ENCODE measurements at regions not wholly inside any gene's neighbourhood (a gene's known extent, or its start where the extent isn't known, plus 50 kb on each side); places are given as distances from the start of the nearest gene placed in this dataset.

DNA sequence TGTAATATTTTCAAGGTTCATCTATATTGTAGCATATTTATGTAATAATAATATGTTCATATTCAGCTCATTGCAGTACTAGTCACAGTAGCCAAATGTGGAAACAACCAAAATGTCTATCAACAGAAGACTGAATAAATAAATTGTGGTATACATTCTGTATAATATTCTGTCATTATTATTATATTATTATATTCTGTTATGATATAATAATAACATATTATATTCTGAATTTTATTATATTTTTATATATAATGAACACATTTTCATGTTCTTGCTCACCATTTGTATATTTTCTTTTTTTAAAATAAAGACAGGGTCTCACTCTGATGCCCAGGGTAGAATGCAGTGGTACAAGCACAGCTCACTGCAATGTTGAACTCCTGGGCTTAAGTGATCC lies 91.2 kb upstream of the STARD3NL start:
- no peak for DNase-seq

DNA sequence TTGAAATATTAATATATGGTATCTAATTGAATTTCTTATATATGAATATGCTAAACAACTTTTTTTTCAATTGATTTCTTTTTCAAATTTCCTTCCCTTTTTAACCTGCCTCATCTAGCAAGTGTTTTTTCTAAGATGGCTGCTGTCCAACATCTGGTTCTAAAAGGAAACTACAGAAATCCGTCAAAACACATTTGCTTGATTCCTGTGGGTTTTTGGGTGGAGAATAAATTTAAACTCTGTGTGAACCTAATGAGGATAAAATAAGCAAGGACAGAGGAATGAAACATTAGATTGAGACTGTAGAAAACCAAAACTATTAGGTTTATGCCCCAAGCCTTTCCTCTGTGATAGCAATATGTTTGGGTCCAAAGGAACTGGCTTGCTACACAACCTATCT lies 75.5 kb upstream of the STARD3NL start:
- DNase-seq = no peak

DNA sequence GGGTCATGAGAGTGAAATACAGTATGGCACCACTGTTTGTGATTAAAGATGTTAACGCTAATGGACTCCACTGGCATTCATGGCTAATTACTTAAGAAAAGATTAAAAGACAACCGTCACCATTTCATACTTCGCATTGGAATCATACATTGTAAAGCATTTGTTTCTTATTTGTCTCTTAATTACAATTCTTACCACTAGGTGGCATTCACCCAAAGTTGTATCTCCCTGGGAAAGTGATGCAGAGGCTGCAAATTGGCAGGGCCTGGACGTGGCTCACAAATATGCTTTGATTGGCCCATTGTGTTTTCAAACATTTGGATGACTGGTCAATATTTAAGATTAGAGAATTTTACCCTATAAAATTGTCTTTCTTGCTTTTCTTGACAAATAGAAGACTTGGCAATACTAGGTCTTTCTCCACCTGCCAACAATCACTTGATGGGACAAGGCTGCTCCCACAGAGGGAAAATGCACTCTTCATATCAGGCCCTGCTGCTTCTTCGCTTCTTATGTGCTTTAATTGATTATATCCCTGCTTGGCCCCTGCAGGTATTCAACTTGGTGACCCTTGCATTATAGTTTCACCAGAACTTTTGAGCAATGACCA lies 72.1 kb upstream of the STARD3NL start:
- DNase-seq = no peak

- DNase-seq = peak; percentile 61
Measured at GRCh38 chr7:38107486-38107893, 70.6 kb upstream of the STARD3NL start.

- DNase-seq = no peak
Measured at GRCh38 chr7:38112075-38112474, 66.0 kb upstream of the STARD3NL start.

GRCh38 chr7:38120076-38120475 lies 58.0 kb upstream of the STARD3NL start:
- DNase-seq = no peak

GRCh38 chr7:38122501-38122900 lies 55.5 kb upstream of the STARD3NL start:
- DNase-seq = no peak

- no peak for DNase-seq
Measured at GRCh38 chr7:38123494-38123893, 54.6 kb upstream of the STARD3NL start.

DNA sequence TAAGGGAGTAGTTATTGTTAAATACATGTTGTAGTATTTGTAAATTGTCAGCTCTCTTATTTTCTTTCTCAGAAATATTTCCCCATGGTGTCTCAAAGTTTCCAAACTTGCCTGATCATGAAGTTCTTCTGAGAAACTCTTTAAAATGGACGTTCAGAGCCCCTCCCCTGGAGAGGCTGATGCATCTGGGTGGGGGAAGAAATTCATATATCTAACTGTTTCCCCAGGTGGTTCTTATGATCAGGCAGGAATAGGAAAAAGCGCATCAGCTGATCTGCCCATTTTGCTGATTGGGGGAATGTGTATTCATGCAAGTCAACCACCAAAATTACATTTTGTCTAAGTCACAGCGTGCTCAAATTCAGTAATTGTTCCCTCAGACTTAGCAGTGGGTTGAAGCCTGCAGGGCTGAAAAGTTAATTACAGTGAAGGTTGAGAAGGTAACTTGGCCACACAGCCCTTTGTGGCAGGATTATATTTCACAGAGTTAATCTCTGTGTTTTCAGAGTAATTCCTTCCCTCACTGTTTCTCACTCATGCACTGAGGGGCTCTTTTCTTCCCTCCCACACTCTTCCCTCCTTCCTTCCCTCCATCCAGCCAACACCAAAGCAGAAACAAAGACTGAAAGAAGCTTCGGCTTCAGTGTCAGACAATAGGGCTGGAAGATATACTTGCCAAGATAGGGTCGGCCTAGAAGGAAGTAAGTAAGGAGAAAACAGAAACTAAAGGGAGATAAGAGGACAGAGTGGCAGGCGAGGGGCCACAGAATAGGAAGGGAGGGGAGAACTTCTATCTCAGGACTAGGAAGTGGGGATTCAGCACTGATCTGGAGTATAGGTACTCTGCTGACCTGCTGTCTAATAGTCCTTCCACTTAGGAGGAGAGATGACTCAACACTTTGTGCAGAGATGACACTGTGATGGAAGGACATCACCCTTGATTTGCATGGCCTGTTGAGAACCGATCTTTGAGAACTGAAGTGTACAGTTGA lies 50.5 kb upstream of the STARD3NL start:
- DNase-seq = no peak
